ENCODE measurements at regions not wholly inside any gene's neighbourhood (a gene's known extent, or its start where the extent isn't known, plus 50 kb on each side); places are given as distances from the start of the nearest gene placed in this dataset.

- TF ChIP-seq, protein P1, sequence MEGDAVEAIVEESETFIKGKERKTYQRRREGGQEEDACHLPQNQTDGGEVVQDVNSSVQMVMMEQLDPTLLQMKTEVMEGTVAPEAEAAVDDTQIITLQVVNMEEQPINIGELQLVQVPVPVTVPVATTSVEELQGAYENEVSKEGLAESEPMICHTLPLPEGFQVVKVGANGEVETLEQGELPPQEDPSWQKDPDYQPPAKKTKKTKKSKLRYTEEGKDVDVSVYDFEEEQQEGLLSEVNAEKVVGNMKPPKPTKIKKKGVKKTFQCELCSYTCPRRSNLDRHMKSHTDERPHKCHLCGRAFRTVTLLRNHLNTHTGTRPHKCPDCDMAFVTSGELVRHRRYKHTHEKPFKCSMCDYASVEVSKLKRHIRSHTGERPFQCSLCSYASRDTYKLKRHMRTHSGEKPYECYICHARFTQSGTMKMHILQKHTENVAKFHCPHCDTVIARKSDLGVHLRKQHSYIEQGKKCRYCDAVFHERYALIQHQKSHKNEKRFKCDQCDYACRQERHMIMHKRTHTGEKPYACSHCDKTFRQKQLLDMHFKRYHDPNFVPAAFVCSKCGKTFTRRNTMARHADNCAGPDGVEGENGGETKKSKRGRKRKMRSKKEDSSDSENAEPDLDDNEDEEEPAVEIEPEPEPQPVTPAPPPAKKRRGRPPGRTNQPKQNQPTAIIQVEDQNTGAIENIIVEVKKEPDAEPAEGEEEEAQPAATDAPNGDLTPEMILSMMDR (IDR thresholded peaks at IDR 0.05): no peak
- TF ChIP-seq POLR2A (IDR thresholded peaks at IDR 0.05): no peak
Measured at GRCh38 chr4:149108626-149109025, 666.4 kb upstream of the NR3C2 start.

All from esophagus squamous epithelium (tissue), 4 donors.